ENCODE measurements at regions not wholly inside any gene's neighbourhood (a gene's known extent, or its start where the extent isn't known, plus 50 kb on each side); places are given as distances from the start of the nearest gene placed in this dataset.

DNA sequence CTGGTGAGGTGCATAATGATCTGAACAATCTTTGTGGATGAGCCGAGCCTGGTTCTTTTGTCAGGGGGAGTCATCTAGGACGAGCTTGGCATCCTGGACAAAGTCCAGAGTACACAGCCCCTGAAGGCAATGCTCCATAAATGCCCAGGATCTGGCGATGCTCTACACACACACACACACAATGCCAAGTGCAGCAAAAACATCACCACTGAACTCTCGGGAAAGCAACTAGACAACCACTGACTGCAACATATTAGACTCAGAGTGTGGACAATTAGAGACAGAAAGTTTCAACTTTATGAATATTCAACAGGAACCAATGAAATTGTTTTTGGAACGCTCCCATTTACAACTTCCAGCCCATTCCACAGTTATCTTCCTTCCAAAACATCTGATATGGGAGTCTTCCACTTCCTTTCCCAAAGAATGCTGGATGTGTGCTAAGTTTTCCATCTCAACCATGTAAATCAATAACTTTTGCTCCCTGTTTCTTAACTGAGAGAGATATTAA lies 227.6 kb upstream of the ANKRD55 start:
- Histone ChIP-seq H3K4me1 (peaks cover 0 to 6% (median 0%) of the 10 kb centered on the region in 3 donors), H3K27ac (peak overlapping the region in 1 of 4 donors; percentile 7), H3K9me3 (no peaks in the 10 kb centered on the region), H3K36me3 (no peaks in the 10 kb centered on the region), H3K27me3 (no peaks in the 10 kb centered on the region), H3K4me3 (no peak overlapping the region)
- WGBS, 2 donors, result 18 to 19% methylated on average over 5 of the region's 5 CpGs
- DNase-seq (no peak), ATAC-seq (peak in 2 of 4 donors; percentile 32 to 68), FAIRE-seq (no peak)
- intact Hi-C loops (cut with DNase I), result no loop called here
- TF ChIP-seq, protein P1, sequence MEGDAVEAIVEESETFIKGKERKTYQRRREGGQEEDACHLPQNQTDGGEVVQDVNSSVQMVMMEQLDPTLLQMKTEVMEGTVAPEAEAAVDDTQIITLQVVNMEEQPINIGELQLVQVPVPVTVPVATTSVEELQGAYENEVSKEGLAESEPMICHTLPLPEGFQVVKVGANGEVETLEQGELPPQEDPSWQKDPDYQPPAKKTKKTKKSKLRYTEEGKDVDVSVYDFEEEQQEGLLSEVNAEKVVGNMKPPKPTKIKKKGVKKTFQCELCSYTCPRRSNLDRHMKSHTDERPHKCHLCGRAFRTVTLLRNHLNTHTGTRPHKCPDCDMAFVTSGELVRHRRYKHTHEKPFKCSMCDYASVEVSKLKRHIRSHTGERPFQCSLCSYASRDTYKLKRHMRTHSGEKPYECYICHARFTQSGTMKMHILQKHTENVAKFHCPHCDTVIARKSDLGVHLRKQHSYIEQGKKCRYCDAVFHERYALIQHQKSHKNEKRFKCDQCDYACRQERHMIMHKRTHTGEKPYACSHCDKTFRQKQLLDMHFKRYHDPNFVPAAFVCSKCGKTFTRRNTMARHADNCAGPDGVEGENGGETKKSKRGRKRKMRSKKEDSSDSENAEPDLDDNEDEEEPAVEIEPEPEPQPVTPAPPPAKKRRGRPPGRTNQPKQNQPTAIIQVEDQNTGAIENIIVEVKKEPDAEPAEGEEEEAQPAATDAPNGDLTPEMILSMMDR (IDR thresholded peaks at IDR 0.05), result no peak

DNA sequence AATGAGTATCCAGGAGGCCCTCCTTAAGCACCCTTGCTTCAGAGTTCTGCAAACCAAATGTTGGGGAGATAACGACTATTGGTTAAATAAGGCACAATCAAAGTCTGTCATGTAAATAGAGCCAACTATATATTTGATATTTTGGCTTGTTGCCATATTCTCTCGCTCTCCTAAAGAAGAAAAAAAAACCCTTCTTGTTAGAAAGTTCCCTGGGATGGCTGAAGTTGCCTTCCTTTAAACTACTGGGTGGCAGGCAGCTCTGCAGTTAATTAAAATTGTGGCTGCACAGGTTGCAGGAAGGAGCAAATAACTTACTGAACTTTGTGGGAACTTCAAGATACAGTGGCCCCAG lies 227.0 kb upstream of the ANKRD55 start:
- peak overlapping the region in 1 of 4 donors; percentile 7 for H3K27ac ChIP-seq
- H3K36me3 ChIP-seq, result no peaks in the 10 kb centered on the region
- 23 to 25% methylated on average over 2 of the region's 2 CpGs for WGBS, 2 donors
- H3K4me1 ChIP-seq, result peaks cover 0 to 6% (median 0%) of the 10 kb centered on the region in 3 donors
- TF ChIP-seq, protein P1 (IDR thresholded peaks at IDR 0.05), result no peak
- intact Hi-C loops (cut with DNase I), result no loop called here
- ATAC-seq, result no peak
- no peaks in the 10 kb centered on the region for H3K27me3 ChIP-seq
- no peak for DNase-seq
- no peaks in the 10 kb centered on the region for H3K9me3 ChIP-seq
- FAIRE-seq, result no peak
- H3K4me3 ChIP-seq, result no peak overlapping the region

DNA sequence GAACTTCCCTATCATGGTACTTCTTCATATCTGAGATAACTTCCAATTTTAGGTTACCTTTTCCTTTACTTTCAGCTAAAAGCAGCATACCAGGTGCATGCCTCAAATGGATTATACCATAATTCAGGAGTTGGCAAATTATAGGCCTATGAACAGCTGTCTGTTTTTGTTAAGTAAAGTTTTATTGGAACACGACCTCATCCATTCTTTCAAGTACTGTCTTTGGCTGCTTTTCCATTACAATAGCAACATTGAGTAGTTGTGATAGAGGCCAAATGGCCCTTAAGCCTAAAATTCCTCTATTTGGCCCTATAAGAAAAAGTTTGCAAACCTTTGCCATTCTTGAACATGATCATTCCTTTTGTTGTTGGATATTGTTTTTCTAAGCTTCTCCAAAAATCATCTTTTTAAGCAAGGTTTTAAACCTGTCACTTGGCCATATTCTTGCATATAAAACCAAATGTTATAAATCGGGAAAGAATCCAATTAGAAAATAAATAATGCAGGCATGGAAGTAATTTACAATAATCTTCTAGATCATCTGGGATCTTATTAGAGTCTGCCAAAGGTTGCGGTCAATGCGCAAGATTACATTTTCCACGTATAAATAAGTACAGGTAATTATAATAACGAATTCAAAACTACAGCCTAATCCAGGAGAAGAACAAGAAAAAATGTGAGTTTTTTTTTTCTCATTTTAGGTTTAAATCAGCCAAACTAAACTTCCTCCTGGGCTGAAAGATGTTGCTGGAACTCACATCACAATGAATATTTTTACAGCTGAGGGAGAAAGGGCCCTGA lies 226.5 kb upstream of the ANKRD55 start:
- no peaks in the 10 kb centered on the region for H3K9me3 ChIP-seq
- peak overlapping the region in 1 of 4 donors; percentile 7 for H3K27ac ChIP-seq
- ATAC-seq (no peak), DNase-seq (no peak), FAIRE-seq (no peak)
- no peaks in the 10 kb centered on the region for H3K36me3 ChIP-seq
- peaks cover 0 to 6% (median 0%) of the 10 kb centered on the region in 3 donors for H3K4me1 ChIP-seq
- H3K4me3 ChIP-seq, result no peak overlapping the region
- H3K27me3 ChIP-seq, result no peaks in the 10 kb centered on the region
- intact Hi-C loops (cut with DNase I), result no loop called here
- 79 to 84% methylated on average over 6 of the region's 6 CpGs for WGBS, 2 donors
- TF ChIP-seq, protein P1 (IDR thresholded peaks at IDR 0.05), result no peak

DNA sequence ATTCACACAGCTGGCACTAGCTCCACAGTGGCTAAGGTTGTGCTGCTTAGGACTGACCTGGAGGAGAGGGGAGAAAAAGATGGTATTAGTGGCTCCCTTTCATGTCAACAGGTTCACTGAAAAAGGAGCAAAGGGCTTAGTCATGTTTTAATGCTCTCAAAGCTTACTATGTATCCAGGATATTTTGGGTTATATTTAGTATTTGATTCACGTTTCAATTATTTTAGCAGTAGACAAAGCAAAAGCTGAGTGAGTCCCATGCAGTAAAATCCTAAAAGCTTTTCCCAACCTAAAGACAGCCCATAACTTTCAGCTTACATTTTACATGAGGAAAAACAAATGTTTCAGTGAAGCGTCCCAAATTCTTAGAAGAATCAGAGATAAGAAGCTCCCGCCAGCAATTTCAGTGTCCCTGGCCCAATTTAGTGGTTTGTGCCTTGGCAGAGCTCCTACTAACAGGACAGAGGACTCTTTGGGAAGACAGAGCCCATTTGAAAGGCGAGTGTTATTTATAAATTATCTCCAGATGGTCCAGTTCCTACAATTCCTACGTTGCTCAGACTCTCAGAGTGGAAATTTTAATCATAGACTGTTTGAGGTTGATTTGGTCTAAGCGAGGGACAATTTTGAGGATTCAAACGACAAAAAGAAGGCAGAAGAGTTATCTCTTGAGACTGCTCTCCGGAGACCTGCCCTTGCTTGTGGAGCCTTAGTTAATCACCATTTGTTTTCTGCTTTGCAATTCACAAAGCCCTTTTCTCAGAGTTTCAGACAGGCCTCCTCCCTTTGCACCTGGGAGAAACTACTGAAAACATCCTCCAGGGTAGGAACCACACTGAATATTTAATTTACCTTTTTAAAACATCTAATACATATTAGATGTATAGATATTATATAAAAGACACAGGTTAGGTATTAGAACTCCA lies 225.0 kb upstream of the ANKRD55 start:
- H3K9me3 ChIP-seq, result no peaks in the 10 kb centered on the region
- H3K4me3 ChIP-seq, result no peak overlapping the region
- ATAC-seq (peak in 1 of 4 donors; percentile 22), FAIRE-seq (no peak), DNase-seq (no peak)
- peaks cover 0 to 6% (median 0%) of the 10 kb centered on the region in 3 donors for H3K4me1 ChIP-seq
- no peaks in the 10 kb centered on the region for H3K27me3 ChIP-seq
- no peaks in the 10 kb centered on the region for H3K36me3 ChIP-seq
- H3K27ac ChIP-seq, result peak overlapping the region in 1 of 4 donors; percentile 6
- intact Hi-C loops (cut with DNase I), result no loop called here
- TF ChIP-seq, protein P1 (IDR thresholded peaks at IDR 0.05), result no peak
- 49 to 56% methylated on average over 8 of the region's 8 CpGs for WGBS, 2 donors
